ENCODE measurements at regions not wholly inside any gene's neighbourhood (a gene's known extent, or its start where the extent isn't known, plus 50 kb on each side); places are given as distances from the start of the nearest gene placed in this dataset.
A peak's percentile ranks its signal among the peaks of the same experiment; 100 is the strongest.

GRCh38 chr2:59021786-59022185 lies 780.7 kb upstream of the FANCL start:
- WGBS, 2 donors: 92 to 95% methylated on average over 1 of the region's 1 CpG
- no peaks in the 10 kb centered on the region for H3K4me1 ChIP-seq (ENCODE audit: control insufficient read depth in 1 of 2, insufficient read depth in 2 of 2, low read length in 2 of 2)
- intact Hi-C loops (cut with DNase I): no loop called here
- no peaks in the 10 kb centered on the region for H3K27me3 ChIP-seq (ENCODE audit: control insufficient read depth in 1 of 2, insufficient read depth in 2 of 2, low read length in 1 of 2)
- no peak overlapping the region for H3K27ac ChIP-seq (ENCODE audit: low read depth in 1 of 2, low read length in 2 of 2)
- DNase-seq (no peak), ATAC-seq (ENCODE audit: low FRiP score) (no peak)
- H3K9me3 ChIP-seq (ENCODE audit: control insufficient read depth, low read length): no peaks in the 10 kb centered on the region
- no peaks in the 10 kb centered on the region for H3K36me3 ChIP-seq (ENCODE audit: control insufficient read depth in 1 of 2, insufficient read depth in 2 of 2, low read length in 1 of 2)
- H3K4me3 ChIP-seq (ENCODE audit: low read length in 2 of 2): no peak overlapping the region

GRCh38 chr2:59019566-59020159 lies 778.5 kb upstream of the FANCL start:
- Histone ChIP-seq H3K36me3 (ENCODE audit: control insufficient read depth in 1 of 2, insufficient read depth in 2 of 2, low read length in 1 of 2) (no peaks in the 10 kb centered on the region), H3K27me3 (ENCODE audit: control insufficient read depth in 1 of 2, insufficient read depth in 2 of 2, low read length in 1 of 2) (no peaks in the 10 kb centered on the region), H3K9me3 (ENCODE audit: control insufficient read depth, low read length) (no peaks in the 10 kb centered on the region), H3K4me1 (ENCODE audit: control insufficient read depth in 1 of 2, insufficient read depth in 2 of 2, low read length in 2 of 2) (no peaks in the 10 kb centered on the region), H3K4me3 (ENCODE audit: low read length in 2 of 2) (peak overlapping the region in 1 of 2 donors; percentile 18), H3K27ac (ENCODE audit: low read depth in 1 of 2, low read length in 2 of 2) (no peak overlapping the region)
- intact Hi-C loops (cut with DNase I): no loop called here
- no peak for DNase-seq
- WGBS, 2 donors: 26 to 32% methylated on average over 7 of the region's 7 CpGs
- ATAC-seq (ENCODE audit: low FRiP score): no peak

GRCh38 chr2:59018737-59019136 lies 777.6 kb upstream of the FANCL start:
- DNase-seq: no peak
- Histone ChIP-seq H3K4me1 (ENCODE audit: control insufficient read depth in 1 of 2, insufficient read depth in 2 of 2, low read length in 2 of 2) (no peaks in the 10 kb centered on the region), H3K4me3 (ENCODE audit: low read length in 2 of 2) (no peak overlapping the region), H3K27ac (ENCODE audit: low read depth in 1 of 2, low read length in 2 of 2) (no peak overlapping the region), H3K9me3 (ENCODE audit: control insufficient read depth, low read length) (no peaks in the 10 kb centered on the region), H3K27me3 (ENCODE audit: control insufficient read depth in 1 of 2, insufficient read depth in 2 of 2, low read length in 1 of 2) (no peaks in the 10 kb centered on the region), H3K36me3 (ENCODE audit: control insufficient read depth in 1 of 2, insufficient read depth in 2 of 2, low read length in 1 of 2) (no peaks in the 10 kb centered on the region)
- intact Hi-C loops (cut with DNase I): no loop called here
- 96 to 97% methylated on average over 3 of the region's 3 CpGs for WGBS, 2 donors
- ATAC-seq (ENCODE audit: low FRiP score): no peak

- ATAC-seq (ENCODE audit: low FRiP score) (no peak), DNase-seq (no peak)
- 92 to 94% methylated on average over 6 of the region's 6 CpGs for WGBS, 2 donors
- intact Hi-C loops (cut with DNase I): no loop called here
- H3K36me3 ChIP-seq (ENCODE audit: control insufficient read depth in 1 of 2, insufficient read depth in 2 of 2, low read length in 1 of 2): no peaks in the 10 kb centered on the region
- no peaks in the 10 kb centered on the region for H3K27me3 ChIP-seq (ENCODE audit: control insufficient read depth in 1 of 2, insufficient read depth in 2 of 2, low read length in 1 of 2)
- no peak overlapping the region for H3K27ac ChIP-seq (ENCODE audit: low read depth in 1 of 2, low read length in 2 of 2)
- no peaks in the 10 kb centered on the region for H3K9me3 ChIP-seq (ENCODE audit: control insufficient read depth, low read length)
- no peaks in the 10 kb centered on the region for H3K4me1 ChIP-seq (ENCODE audit: control insufficient read depth in 1 of 2, insufficient read depth in 2 of 2, low read length in 2 of 2)
- H3K4me3 ChIP-seq (ENCODE audit: low read length in 2 of 2): no peak overlapping the region
Measured at GRCh38 chr2:59015027-59015426, 773.9 kb upstream of the FANCL start.

GRCh38 chr2:59012971-59013370 lies 771.8 kb upstream of the FANCL start:
- DNase-seq (no peak), ATAC-seq (ENCODE audit: low FRiP score) (no peak)
- 95 to 97% methylated on average over 1 of the region's 1 CpG for WGBS, 2 donors
- Histone ChIP-seq H3K36me3 (ENCODE audit: control insufficient read depth in 1 of 2, insufficient read depth in 2 of 2, low read length in 1 of 2) (no peaks in the 10 kb centered on the region), H3K4me1 (ENCODE audit: control insufficient read depth in 1 of 2, insufficient read depth in 2 of 2, low read length in 2 of 2) (no peaks in the 10 kb centered on the region), H3K27me3 (ENCODE audit: control insufficient read depth in 1 of 2, insufficient read depth in 2 of 2, low read length in 1 of 2) (no peaks in the 10 kb centered on the region), H3K27ac (ENCODE audit: low read depth in 1 of 2, low read length in 2 of 2) (no peak overlapping the region), H3K4me3 (ENCODE audit: low read length in 2 of 2) (no peak overlapping the region), H3K9me3 (ENCODE audit: control insufficient read depth, low read length) (no peaks in the 10 kb centered on the region)
- intact Hi-C loops (cut with DNase I): no loop called here

- 78 to 80% methylated on average over 5 of the region's 5 CpGs for WGBS, 2 donors
- no peaks in the 10 kb centered on the region for H3K27me3 ChIP-seq (ENCODE audit: control insufficient read depth in 1 of 2, insufficient read depth in 2 of 2, low read length in 1 of 2)
- no peak overlapping the region for H3K27ac ChIP-seq (ENCODE audit: low read depth in 1 of 2, low read length in 2 of 2)
- no peak overlapping the region for H3K4me3 ChIP-seq (ENCODE audit: low read length in 2 of 2)
- intact Hi-C loops (cut with DNase I): no loop called here
- DNase-seq (no peak), ATAC-seq (ENCODE audit: low FRiP score) (no peak)
- H3K36me3 ChIP-seq (ENCODE audit: control insufficient read depth in 1 of 2, insufficient read depth in 2 of 2, low read length in 1 of 2): no peaks in the 10 kb centered on the region
- H3K4me1 ChIP-seq (ENCODE audit: control insufficient read depth in 1 of 2, insufficient read depth in 2 of 2, low read length in 2 of 2): no peaks in the 10 kb centered on the region
- H3K9me3 ChIP-seq (ENCODE audit: control insufficient read depth, low read length): no peaks in the 10 kb centered on the region
Measured at GRCh38 chr2:59012234-59012633, 771.1 kb upstream of the FANCL start.

GRCh38 chr2:59008950-59009349 lies 767.8 kb upstream of the FANCL start:
- no peaks in the 10 kb centered on the region for H3K27me3 ChIP-seq (ENCODE audit: control insufficient read depth in 1 of 2, insufficient read depth in 2 of 2, low read length in 1 of 2)
- ATAC-seq (ENCODE audit: low FRiP score) (no peak), DNase-seq (no peak)
- H3K4me1 ChIP-seq (ENCODE audit: control insufficient read depth in 1 of 2, insufficient read depth in 2 of 2, low read length in 2 of 2): no peaks in the 10 kb centered on the region
- no peak overlapping the region for H3K4me3 ChIP-seq (ENCODE audit: low read length in 2 of 2)
- H3K9me3 ChIP-seq (ENCODE audit: control insufficient read depth, low read length): no peaks in the 10 kb centered on the region
- no peaks in the 10 kb centered on the region for H3K36me3 ChIP-seq (ENCODE audit: control insufficient read depth in 1 of 2, insufficient read depth in 2 of 2, low read length in 1 of 2)
- H3K27ac ChIP-seq (ENCODE audit: low read depth in 1 of 2, low read length in 2 of 2): no peak overlapping the region
- intact Hi-C loops (cut with DNase I): no loop called here

- intact Hi-C loops (cut with DNase I): no loop called here
- WGBS, 2 donors: 49 to 60% methylated on average over 5 of the region's 5 CpGs
Measured at GRCh38 chr2:59005836-59006615, 764.9 kb upstream of the FANCL start.

GRCh38 chr2:59004621-59005020 lies 763.5 kb upstream of the FANCL start:
- intact Hi-C loops (cut with DNase I): no loop called here
- Histone ChIP-seq H3K4me1 (ENCODE audit: control insufficient read depth in 1 of 2, insufficient read depth in 2 of 2, low read length in 2 of 2) (no peaks in the 10 kb centered on the region), H3K27me3 (ENCODE audit: control insufficient read depth in 1 of 2, insufficient read depth in 2 of 2, low read length in 1 of 2) (no peaks in the 10 kb centered on the region), H3K27ac (ENCODE audit: low read depth in 1 of 2, low read length in 2 of 2) (no peak overlapping the region), H3K4me3 (ENCODE audit: low read length in 2 of 2) (no peak overlapping the region), H3K9me3 (ENCODE audit: control insufficient read depth, low read length) (no peaks in the 10 kb centered on the region), H3K36me3 (ENCODE audit: control insufficient read depth in 1 of 2, insufficient read depth in 2 of 2, low read length in 1 of 2) (no peaks in the 10 kb centered on the region)
- no peak for DNase-seq
- ATAC-seq (ENCODE audit: low FRiP score): no peak

More at GRCh38 chr2:59005836-59006615, 764.9 kb upstream of the FANCL start:
- no peak overlapping the region for H3K4me3 ChIP-seq (ENCODE audit: low read length in 2 of 2)
- no peaks in the 10 kb centered on the region for H3K36me3 ChIP-seq (ENCODE audit: control insufficient read depth in 1 of 2, insufficient read depth in 2 of 2, low read length in 1 of 2)
- no peak for DNase-seq
- no peaks in the 10 kb centered on the region for H3K9me3 ChIP-seq (ENCODE audit: control insufficient read depth, low read length)
- no peaks in the 10 kb centered on the region for H3K27me3 ChIP-seq (ENCODE audit: control insufficient read depth in 1 of 2, insufficient read depth in 2 of 2, low read length in 1 of 2)
- no peaks in the 10 kb centered on the region for H3K4me1 ChIP-seq (ENCODE audit: control insufficient read depth in 1 of 2, insufficient read depth in 2 of 2, low read length in 2 of 2)
- H3K27ac ChIP-seq (ENCODE audit: low read depth in 1 of 2, low read length in 2 of 2): no peak overlapping the region
- no peak for ATAC-seq (ENCODE audit: low FRiP score)
